ENCODE measurements at regions not wholly inside any gene's neighbourhood (a gene's known extent, or its start where the extent isn't known, plus 50 kb on each side); places are given as distances from the start of the nearest gene placed in this dataset.

DNA sequence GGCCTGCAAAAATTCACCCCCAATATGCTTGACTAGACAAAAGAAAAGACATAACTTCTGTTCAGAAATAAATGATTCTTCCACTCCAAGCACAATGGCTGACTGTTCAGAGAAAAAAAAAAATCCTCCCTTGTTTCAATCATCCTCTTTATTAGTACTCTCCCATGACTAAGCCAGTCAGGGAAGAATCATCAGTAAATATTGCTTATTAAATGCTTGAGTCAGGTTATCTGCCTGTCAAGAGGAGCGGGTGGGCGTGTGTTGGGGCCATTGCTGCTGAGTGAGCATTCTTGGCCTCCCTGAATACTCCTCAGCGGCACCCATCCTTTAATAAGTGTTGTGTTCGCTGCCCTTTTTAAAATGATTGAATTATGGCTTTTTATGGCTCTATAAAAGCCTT lies 1334.8 kb upstream of the CELF4 start:
- H3K9me3 ChIP-seq (ENCODE audit: control insufficient read depth in 2 of 2, insufficient read depth in 1 of 2, low read depth in 1 of 2, low read length in 1 of 2) = no peaks in the 10 kb centered on the region
- 51 to 75% methylated on average over 4 of the region's 4 CpGs for WGBS, 2 donors
- H3K4me3 ChIP-seq (ENCODE audit: low read depth in 1 of 2, low read length in 2 of 2) = no peak overlapping the region

GRCh38 chr18:38900031-38900430 lies 1334.4 kb upstream of the CELF4 start:
- no peak overlapping the region for H3K4me3 ChIP-seq (ENCODE audit: low read depth in 1 of 2, low read length in 2 of 2)
- no peaks in the 10 kb centered on the region for H3K27me3 ChIP-seq (ENCODE audit: control insufficient read depth in 1 of 2, insufficient read depth in 2 of 2, low read length in 2 of 2)
- no peaks in the 10 kb centered on the region for H3K36me3 ChIP-seq (ENCODE audit: control insufficient read depth in 2 of 2, insufficient read depth in 2 of 2, low read length in 1 of 2)
- 91 to 95% methylated on average over 2 of the region's 2 CpGs for WGBS, 2 donors
- H3K4me1 ChIP-seq (ENCODE audit: control insufficient read depth in 2 of 2, insufficient read depth in 2 of 2, low read length in 1 of 2) = no peaks in the 10 kb centered on the region
- no peak overlapping the region for H3K27ac ChIP-seq (ENCODE audit: low read depth in 2 of 2, low read length in 1 of 2)
- H3K9me3 ChIP-seq (ENCODE audit: control insufficient read depth in 2 of 2, insufficient read depth in 1 of 2, low read depth in 1 of 2, low read length in 1 of 2) = no peaks in the 10 kb centered on the region

More for the DNA sequence above, 1334.8 kb upstream of the CELF4 start:
- Histone ChIP-seq H3K27ac (ENCODE audit: low read depth in 2 of 2, low read length in 1 of 2) (no peak overlapping the region), H3K36me3 (ENCODE audit: control insufficient read depth in 2 of 2, insufficient read depth in 2 of 2, low read length in 1 of 2) (no peaks in the 10 kb centered on the region), H3K27me3 (ENCODE audit: control insufficient read depth in 1 of 2, insufficient read depth in 2 of 2, low read length in 2 of 2) (no peaks in the 10 kb centered on the region), H3K4me1 (ENCODE audit: control insufficient read depth in 2 of 2, insufficient read depth in 2 of 2, low read length in 1 of 2) (no peaks in the 10 kb centered on the region)

DNA sequence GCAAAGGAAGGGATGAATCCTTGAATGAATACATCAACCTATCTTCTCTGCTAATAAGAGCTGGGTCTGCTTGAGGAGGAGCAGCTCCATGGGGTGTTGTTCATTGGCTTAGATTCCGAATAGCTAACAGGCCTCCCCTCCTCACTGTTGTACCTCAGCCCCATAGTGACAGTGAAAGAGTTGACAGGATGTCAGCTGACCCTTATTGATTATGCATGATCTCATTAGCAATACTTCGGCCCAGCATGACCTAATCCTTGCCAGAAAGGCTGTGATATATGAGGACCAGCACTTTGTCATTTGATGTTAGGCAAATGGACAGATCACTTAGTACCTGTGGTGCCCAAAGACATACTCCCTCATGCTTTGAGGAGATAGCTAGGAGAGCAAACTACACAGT lies 1333.7 kb upstream of the CELF4 start:
- no peaks in the 10 kb centered on the region for H3K9me3 ChIP-seq (ENCODE audit: control insufficient read depth in 2 of 2, insufficient read depth in 1 of 2, low read depth in 1 of 2, low read length in 1 of 2)
- 83 to 92% methylated on average over 2 of the region's 2 CpGs for WGBS, 2 donors

GRCh38 chr18:38898167-38898566 lies 1332.6 kb upstream of the CELF4 start:
- no peaks in the 10 kb centered on the region for H3K4me1 ChIP-seq (ENCODE audit: control insufficient read depth in 2 of 2, insufficient read depth in 2 of 2, low read length in 1 of 2)
- no peaks in the 10 kb centered on the region for H3K27me3 ChIP-seq (ENCODE audit: control insufficient read depth in 1 of 2, insufficient read depth in 2 of 2, low read length in 2 of 2)
- H3K4me3 ChIP-seq (ENCODE audit: low read depth in 1 of 2, low read length in 2 of 2) = no peak overlapping the region
- 73 to 89% methylated on average over 3 of the region's 3 CpGs for WGBS, 2 donors
- no peaks in the 10 kb centered on the region for H3K36me3 ChIP-seq (ENCODE audit: control insufficient read depth in 2 of 2, insufficient read depth in 2 of 2, low read length in 1 of 2)
- H3K9me3 ChIP-seq (ENCODE audit: control insufficient read depth in 2 of 2, insufficient read depth in 1 of 2, low read depth in 1 of 2, low read length in 1 of 2) = no peaks in the 10 kb centered on the region
- no peak overlapping the region for H3K27ac ChIP-seq (ENCODE audit: low read depth in 2 of 2, low read length in 1 of 2)

More for the DNA sequence above, 1333.7 kb upstream of the CELF4 start:
- Histone ChIP-seq H3K36me3 (ENCODE audit: control insufficient read depth in 2 of 2, insufficient read depth in 2 of 2, low read length in 1 of 2) (no peaks in the 10 kb centered on the region), H3K4me3 (ENCODE audit: low read depth in 1 of 2, low read length in 2 of 2) (no peak overlapping the region), H3K4me1 (ENCODE audit: control insufficient read depth in 2 of 2, insufficient read depth in 2 of 2, low read length in 1 of 2) (no peaks in the 10 kb centered on the region), H3K27ac (ENCODE audit: low read depth in 2 of 2, low read length in 1 of 2) (no peak overlapping the region), H3K27me3 (ENCODE audit: control insufficient read depth in 1 of 2, insufficient read depth in 2 of 2, low read length in 2 of 2) (no peaks in the 10 kb centered on the region)

- Histone ChIP-seq H3K27ac (ENCODE audit: low read depth in 2 of 2, low read length in 1 of 2) (no peak overlapping the region), H3K36me3 (ENCODE audit: control insufficient read depth in 2 of 2, insufficient read depth in 2 of 2, low read length in 1 of 2) (no peaks in the 10 kb centered on the region), H3K4me3 (ENCODE audit: low read depth in 1 of 2, low read length in 2 of 2) (no peak overlapping the region), H3K27me3 (ENCODE audit: control insufficient read depth in 1 of 2, insufficient read depth in 2 of 2, low read length in 2 of 2) (no peaks in the 10 kb centered on the region), H3K9me3 (ENCODE audit: control insufficient read depth in 2 of 2, insufficient read depth in 1 of 2, low read depth in 1 of 2, low read length in 1 of 2) (no peaks in the 10 kb centered on the region), H3K4me1 (ENCODE audit: control insufficient read depth in 2 of 2, insufficient read depth in 2 of 2, low read length in 1 of 2) (no peaks in the 10 kb centered on the region)
- 27 to 43% methylated on average over 2 of the region's 2 CpGs for WGBS, 2 donors
Observed at GRCh38 chr18:38895560-38895959, 1330.0 kb upstream of the CELF4 start.

DNA sequence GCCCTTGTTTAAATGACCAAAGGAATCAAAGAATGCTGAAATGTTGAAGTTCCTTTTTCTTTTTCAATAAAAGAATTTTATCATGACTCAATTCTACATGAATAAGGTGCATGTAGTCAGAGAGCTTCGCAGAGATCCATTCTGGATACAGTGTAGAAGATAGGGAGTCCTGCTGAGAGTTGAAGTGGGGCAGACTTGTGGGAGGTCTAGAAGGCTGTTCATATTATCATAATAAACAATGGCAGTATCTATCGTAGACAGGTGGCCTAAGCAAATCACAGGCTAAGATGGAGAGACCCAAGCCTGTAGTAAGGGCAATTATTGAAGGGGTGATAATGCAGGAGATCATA lies 1322.0 kb upstream of the CELF4 start:
- H3K27ac ChIP-seq (ENCODE audit: low read depth in 2 of 2, low read length in 1 of 2) = no peak overlapping the region
- no peaks in the 10 kb centered on the region for H3K4me1 ChIP-seq (ENCODE audit: control insufficient read depth in 2 of 2, insufficient read depth in 2 of 2, low read length in 1 of 2)
- 85 to 87% methylated on average over 2 of the region's 2 CpGs for WGBS, 2 donors
- H3K36me3 ChIP-seq (ENCODE audit: control insufficient read depth in 2 of 2, insufficient read depth in 2 of 2, low read length in 1 of 2) = no peaks in the 10 kb centered on the region
- no peaks in the 10 kb centered on the region for H3K27me3 ChIP-seq (ENCODE audit: control insufficient read depth in 1 of 2, insufficient read depth in 2 of 2, low read length in 2 of 2)
- no peak overlapping the region for H3K4me3 ChIP-seq (ENCODE audit: low read depth in 1 of 2, low read length in 2 of 2)
- H3K9me3 ChIP-seq (ENCODE audit: control insufficient read depth in 2 of 2, insufficient read depth in 1 of 2, low read depth in 1 of 2, low read length in 1 of 2) = no peaks in the 10 kb centered on the region

GRCh38 chr18:38886861-38887670 lies 1321.5 kb upstream of the CELF4 start:
- Histone ChIP-seq H3K9me3 (ENCODE audit: control insufficient read depth in 2 of 2, insufficient read depth in 1 of 2, low read depth in 1 of 2, low read length in 1 of 2) (no peaks in the 10 kb centered on the region), H3K36me3 (ENCODE audit: control insufficient read depth in 2 of 2, insufficient read depth in 2 of 2, low read length in 1 of 2) (no peaks in the 10 kb centered on the region), H3K4me1 (ENCODE audit: control insufficient read depth in 2 of 2, insufficient read depth in 2 of 2, low read length in 1 of 2) (no peaks in the 10 kb centered on the region), H3K27me3 (ENCODE audit: control insufficient read depth in 1 of 2, insufficient read depth in 2 of 2, low read length in 2 of 2) (no peaks in the 10 kb centered on the region), H3K27ac (ENCODE audit: low read depth in 2 of 2, low read length in 1 of 2) (no peak overlapping the region), H3K4me3 (ENCODE audit: low read depth in 1 of 2, low read length in 2 of 2) (no peak overlapping the region)
- WGBS, 2 donors = 75 to 79% methylated on average over 4 of the region's 4 CpGs

- no peak overlapping the region for H3K4me3 ChIP-seq (ENCODE audit: low read depth in 1 of 2, low read length in 2 of 2)
- no peaks in the 10 kb centered on the region for H3K27me3 ChIP-seq (ENCODE audit: control insufficient read depth in 1 of 2, insufficient read depth in 2 of 2, low read length in 2 of 2)
- no peaks in the 10 kb centered on the region for H3K9me3 ChIP-seq (ENCODE audit: control insufficient read depth in 2 of 2, insufficient read depth in 1 of 2, low read depth in 1 of 2, low read length in 1 of 2)
- no peak overlapping the region for H3K27ac ChIP-seq (ENCODE audit: low read depth in 2 of 2, low read length in 1 of 2)
- no peaks in the 10 kb centered on the region for H3K36me3 ChIP-seq (ENCODE audit: control insufficient read depth in 2 of 2, insufficient read depth in 2 of 2, low read length in 1 of 2)
- WGBS, 2 donors = 91 to 92% methylated on average over 2 of the region's 2 CpGs
- H3K4me1 ChIP-seq (ENCODE audit: control insufficient read depth in 2 of 2, insufficient read depth in 2 of 2, low read length in 1 of 2) = no peaks in the 10 kb centered on the region
Observed at GRCh38 chr18:38886235-38886634, 1320.6 kb upstream of the CELF4 start.

DNA sequence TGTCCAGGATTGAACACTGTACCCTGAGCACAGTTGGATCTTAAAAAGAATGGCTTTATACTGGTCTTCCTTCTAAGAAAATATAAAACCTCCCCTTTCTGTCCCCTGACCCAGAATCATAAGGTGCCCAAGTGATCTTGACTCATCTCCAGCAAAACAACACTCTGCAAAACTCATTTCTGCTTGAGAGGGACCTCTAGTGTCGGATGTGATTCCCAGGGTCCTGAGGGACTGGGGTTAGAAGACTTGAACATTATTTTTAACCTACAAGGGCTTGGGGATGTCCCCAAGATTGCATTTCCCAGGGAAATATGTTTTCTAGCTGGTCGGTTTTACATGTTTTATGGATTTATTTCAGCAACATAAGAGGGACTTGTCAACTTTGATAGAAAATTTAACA lies 1318.5 kb upstream of the CELF4 start:
- no peaks in the 10 kb centered on the region for H3K27me3 ChIP-seq (ENCODE audit: control insufficient read depth in 1 of 2, insufficient read depth in 2 of 2, low read length in 2 of 2)
- H3K4me1 ChIP-seq (ENCODE audit: control insufficient read depth in 2 of 2, insufficient read depth in 2 of 2, low read length in 1 of 2) = no peaks in the 10 kb centered on the region
- H3K4me3 ChIP-seq (ENCODE audit: low read depth in 1 of 2, low read length in 2 of 2) = no peak overlapping the region
- no peak overlapping the region for H3K27ac ChIP-seq (ENCODE audit: low read depth in 2 of 2, low read length in 1 of 2)
- no peaks in the 10 kb centered on the region for H3K36me3 ChIP-seq (ENCODE audit: control insufficient read depth in 2 of 2, insufficient read depth in 2 of 2, low read length in 1 of 2)
- no peaks in the 10 kb centered on the region for H3K9me3 ChIP-seq (ENCODE audit: control insufficient read depth in 2 of 2, insufficient read depth in 1 of 2, low read depth in 1 of 2, low read length in 1 of 2)
- WGBS, 2 donors = 67 to 70% methylated on average over 2 of the region's 2 CpGs

DNA sequence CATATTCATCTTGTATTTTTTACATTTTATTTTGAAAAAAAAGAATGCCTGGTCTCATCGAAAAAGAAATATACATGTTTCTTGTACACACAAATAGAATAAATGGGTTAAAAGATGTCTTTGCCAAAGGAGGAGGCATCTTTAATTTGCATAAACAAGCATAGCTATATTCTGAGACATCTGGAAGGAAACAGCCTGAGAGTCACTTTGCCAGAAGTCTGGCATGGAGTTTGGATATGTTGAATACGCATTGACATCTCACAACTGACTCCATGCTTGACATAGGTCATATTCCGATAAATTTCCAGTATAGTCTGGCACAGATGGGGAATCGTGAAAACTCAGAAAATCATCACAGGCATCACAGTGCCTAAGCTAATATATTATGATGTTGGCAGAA lies 1317.5 kb upstream of the CELF4 start:
- WGBS, 2 donors = 79 to 89% methylated on average over 4 of the region's 4 CpGs
- H3K27me3 ChIP-seq (ENCODE audit: control insufficient read depth in 1 of 2, insufficient read depth in 2 of 2, low read length in 2 of 2) = no peaks in the 10 kb centered on the region
- no peaks in the 10 kb centered on the region for H3K4me1 ChIP-seq (ENCODE audit: control insufficient read depth in 2 of 2, insufficient read depth in 2 of 2, low read length in 1 of 2)
- no peaks in the 10 kb centered on the region for H3K9me3 ChIP-seq (ENCODE audit: control insufficient read depth in 2 of 2, insufficient read depth in 1 of 2, low read depth in 1 of 2, low read length in 1 of 2)
- H3K27ac ChIP-seq (ENCODE audit: low read depth in 2 of 2, low read length in 1 of 2) = no peak overlapping the region
- no peaks in the 10 kb centered on the region for H3K36me3 ChIP-seq (ENCODE audit: control insufficient read depth in 2 of 2, insufficient read depth in 2 of 2, low read length in 1 of 2)
- no peak overlapping the region for H3K4me3 ChIP-seq (ENCODE audit: low read depth in 1 of 2, low read length in 2 of 2)

Data from esophagus (tissue), 2 donors.